HepG2 (cell line): ENCODE measurements at regions not wholly inside any gene's neighbourhood (a gene's known extent, or its start where the extent isn't known, plus 50 kb on each side); places are given as distances from the start of the nearest gene placed in this dataset.

ENCODE experiments used
- ATAC-seq: fragments of 200-7000 bp; cut with Tn5 transposase; 3 replicates; pipeline ENCODE4 v1.9.1; 2020; ENCODE audit warnings: mild to moderate bottlenecking, moderate library complexity
- BruUV-seq: library from RNA; stranded (reverse); fragments of 400-500 nt; replicated peaks from 2 replicates; lab custom pipeline; 2021; lab: Mats Ljungman, UMichigan
- CTCF ChIA-PET: fragments of 300-600 bp; formaldehyde crosslinking; extraction: SDS; loops from one replicate; lab custom pipeline; 2021; ENCODE audit warnings: low total read pairs, inconsistent platforms, low intra/inter-chr PET ratio; lab: Yijun Ruan, JAX
- POLR2A ChIA-PET: fragments of 350-600 bp; sonication (Branson Sonifier 250); formaldehyde crosslinking; loops from one replicate; lab custom pipeline; 2020; ENCODE audit warnings: antibody characterized with exemption, inconsistent platforms; lab: Yijun Ruan, JAX
- DNase-seq: peaks from one replicate; pipeline ENCODE4 v3.0.0-alpha.2; 2015; ENCODE audit warnings: low spot score
- FAIRE-seq: peaks from 3 replicates; lab custom pipeline; 2011; peaks lifted over from hg19 to GRCh38; lab: Jason Lieb, UNC
- H2AFZ ChIP-seq: one replicate; pipeline ENCODE4 v1.6.1; 2011; ENCODE audit warnings: low read length, inconsistent platforms
- H3K27ac ChIP-seq: fragments of 300-600 bp; 3 replicates; pipeline ENCODE4 v1.8.0; 2011; ENCODE audit warnings: mixed run types, mild to moderate bottlenecking, mixed read lengths, low read length, inconsistent platforms; ENCODE audit not compliant: insufficient read depth; ENCODE audit errors: extremely low read length
- H3K27me3 ChIP-seq, 2 experiments: fragments of 200-600 bp in 1 of 2; 2 replicates in 1 of 2; 3 replicates in 1 of 2; pipeline versions ENCODE4 v1.6.0 to v1.8.0; 2011; ENCODE audit warnings: low read length in 2 of 2, mild to moderate bottlenecking in 2 of 2, moderate library complexity in 2 of 2, inconsistent platforms in 1 of 2; ENCODE audit not compliant: insufficient read depth in 2 of 2, control insufficient read depth in 1 of 2
- H3K36me3 ChIP-seq, 2 experiments: fragments of 200-600 bp in 1 of 2; replicated peaks in 1 of 2; 2 replicates in 1 of 2; 3 replicates in 1 of 2; pipeline versions ENCODE4 v1.5.1 to v1.8.0; 2011; ENCODE audit warnings: low read length in 2 of 2, inconsistent platforms in 1 of 2; ENCODE audit not compliant: insufficient read depth in 2 of 2, control insufficient read depth in 1 of 2
- H3K4me1 ChIP-seq: 2 replicates; pipeline ENCODE4 v1.5.1; 2012; ENCODE audit warnings: low read length, inconsistent platforms; ENCODE audit not compliant: insufficient read depth
- H3K4me2 ChIP-seq: 2 replicates; pipeline ENCODE4 v1.6.0; 2011; ENCODE audit warnings: low read depth, low read length, inconsistent platforms
- H3K4me3 ChIP-seq, 3 experiments: fragments of 200-600 bp in 1 of 3; sonication (generic), shearing (Covaris generic) in 1 of 3; replicated peaks in 1 of 3; 2 replicates each; pipeline ENCODE4 v1.5.1; 2011 to 2016; ENCODE audit warnings: low read length in 3 of 3, inconsistent platforms in 2 of 3, low read depth in 2 of 3, mild to moderate bottlenecking in 2 of 3, control low read depth in 1 of 3, mixed read lengths in 1 of 3; ENCODE audit not compliant: insufficient read depth in 1 of 3
- H3K79me2 ChIP-seq: one replicate; pipeline ENCODE4 v1.6.1; 2011; ENCODE audit warnings: low read length, inconsistent platforms; ENCODE audit not compliant: insufficient read depth
- H3K9ac ChIP-seq: 2 replicates; pipeline ENCODE4 v1.6.0; 2011; ENCODE audit warnings: mild to moderate bottlenecking, low read depth, low read length, inconsistent platforms; ENCODE audit not compliant: insufficient read depth
- H3K9me3 ChIP-seq: 2 replicates; pipeline ENCODE4 v1.5.1; 2012; ENCODE audit warnings: mild to moderate bottlenecking, low read length
- H4K20me1 ChIP-seq: 2 replicates; pipeline ENCODE4 v1.6.0; 2011; ENCODE audit warnings: inconsistent platforms, mild to moderate bottlenecking, low read length, moderate library complexity; ENCODE audit not compliant: insufficient read depth
- ATRX ChIP-seq: sonication (generic); formaldehyde crosslinking; IDR thresholded peaks from 2 replicates; pipeline ENCODE4 v1.4.0; 2020; ENCODE audit warnings: missing genetic modification reagents, borderline replicate concordance
- FOXJ3 ChIP-seq: sonication (generic); formaldehyde crosslinking; IDR thresholded peaks from 2 replicates; pipeline ENCODE4 v1.4.0; 2020; ENCODE audit warnings: missing genetic modification reagents, mild to moderate bottlenecking, borderline replicate concordance
- SMAD9 ChIP-seq: sonication (generic); formaldehyde crosslinking; IDR thresholded peaks from 2 replicates; pipeline ENCODE4 v1.5.1; 2020; ENCODE audit warnings: mild to moderate bottlenecking, missing genetic modification reagents
- ZNF773 ChIP-seq: sonication (generic); formaldehyde crosslinking; IDR thresholded peaks from 2 replicates; pipeline ENCODE4 v1.4.0; 2020; ENCODE audit warnings: missing genetic modification reagents, borderline replicate concordance
- ZNF878 ChIP-seq: sonication (generic); formaldehyde crosslinking; IDR thresholded peaks from 2 replicates; pipeline ENCODE4 v1.8.1; 2023; ENCODE audit warnings: mild to moderate bottlenecking, missing genetic modification reagents, moderate library complexity
- WGBS: methylation state at CpG from one replicate; pipeline ENCODE4 v1.1.6; 2017; ENCODE audit warnings: low lambda C conversion rate; 5-methylcytosine and 5-hydroxymethylcytosine counted together
- in situ Hi-C: cut with HindIII; loops from 2 replicates; pipeline ENCODE4 v1.10.0; 2017; ENCODE audit warnings: low pct_unique_long_range_greater_than_20kb; ENCODE audit not compliant: extremely low pct_ligation_motif_present
- intact Hi-C: fragments of 100-400 bp; cut with micrococcal nuclease; formaldehyde crosslinking; loops from one replicate; pipeline ENCODE4 v1.10.0; 2022; ENCODE audit not compliant: unreplicated experiment
- TF ChIP-seq, protein P1 (sequence below): sonication (generic); formaldehyde crosslinking; IDR thresholded peaks from 2 replicates; pipeline ENCODE4 v1.4.0; 2020; ENCODE audit warnings: missing genetic modification reagents
- TF ChIP-seq, protein P2 (sequence below): sonication (generic); formaldehyde crosslinking; IDR thresholded peaks from 2 replicates; pipeline ENCODE4 v1.4.0; 2020; ENCODE audit warnings: missing genetic modification reagents
- TF ChIP-seq, protein P3 (sequence below): sonication (generic); formaldehyde crosslinking; IDR thresholded peaks from 2 replicates; pipeline ENCODE4 v1.8.0; 2022; ENCODE audit warnings: mild to moderate bottlenecking, missing genetic modification reagents, moderate library complexity
- TF ChIP-seq, protein P4 (sequence below), 2 experiments: sonication (generic) in 1 of 2; formaldehyde crosslinking in 1 of 2; IDR thresholded peaks; 2 replicates each; pipeline versions ENCODE4 v1.4.0 to v1.6.1; 2016 to 2020; ENCODE audit warnings: borderline replicate concordance in 1 of 2, low read depth in 1 of 2, mild to moderate bottlenecking in 1 of 2, missing genetic modification reagents in 1 of 2

DNA sequence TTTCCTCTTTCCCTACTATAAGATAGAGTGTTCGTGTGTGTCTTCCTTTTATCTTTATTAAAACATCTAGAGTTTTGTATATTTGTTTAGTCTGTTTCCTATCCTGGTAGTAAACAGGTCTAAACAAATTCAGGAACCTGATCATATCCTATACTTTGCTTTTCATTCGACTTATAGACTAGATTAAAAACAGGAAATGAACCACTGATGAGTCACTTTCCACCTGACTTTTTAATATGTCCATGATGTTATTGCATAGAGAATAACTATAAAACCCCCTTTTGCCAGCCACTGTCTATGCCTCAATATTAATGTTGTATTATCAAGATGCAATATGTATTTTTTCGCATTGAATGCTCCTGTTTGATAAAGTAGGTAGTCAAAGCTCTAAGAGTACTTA, 1794.0 kb downstream of the STIM2 start:
- H2AFZ ChIP-seq, result no peak overlapping the region
- H3K9ac ChIP-seq, result no peak overlapping the region
- H3K4me2 ChIP-seq, result no peak overlapping the region
- H3K36me3 ChIP-seq, result no peaks in the 10 kb centered on the region
- ChIA-PET CTCF (no interaction called here), POLR2A (no interaction called here)
- DNase-seq, result no peak
- intact Hi-C loops (no loop called here), in situ Hi-C loops (no loop called here)
- H3K4me1 ChIP-seq, result no peaks in the 10 kb centered on the region
- no peak overlapping the region for H3K27ac ChIP-seq
- H3K79me2 ChIP-seq, result no peaks in the 10 kb centered on the region
- no peak for FAIRE-seq
- no peak overlapping the region for H3K4me3 ChIP-seq
- H3K9me3 ChIP-seq, result peaks cover 77% of the 10 kb centered on the region
- BruUV-seq, result no TSS peak
- no peaks in the 10 kb centered on the region for H4K20me1 ChIP-seq
- no peak for ATAC-seq
- no peaks in the 10 kb centered on the region for H3K27me3 ChIP-seq
- under 1% methylated on average over 3 of the region's 3 CpGs for WGBS
- TF ChIP-seq, protein P1, sequence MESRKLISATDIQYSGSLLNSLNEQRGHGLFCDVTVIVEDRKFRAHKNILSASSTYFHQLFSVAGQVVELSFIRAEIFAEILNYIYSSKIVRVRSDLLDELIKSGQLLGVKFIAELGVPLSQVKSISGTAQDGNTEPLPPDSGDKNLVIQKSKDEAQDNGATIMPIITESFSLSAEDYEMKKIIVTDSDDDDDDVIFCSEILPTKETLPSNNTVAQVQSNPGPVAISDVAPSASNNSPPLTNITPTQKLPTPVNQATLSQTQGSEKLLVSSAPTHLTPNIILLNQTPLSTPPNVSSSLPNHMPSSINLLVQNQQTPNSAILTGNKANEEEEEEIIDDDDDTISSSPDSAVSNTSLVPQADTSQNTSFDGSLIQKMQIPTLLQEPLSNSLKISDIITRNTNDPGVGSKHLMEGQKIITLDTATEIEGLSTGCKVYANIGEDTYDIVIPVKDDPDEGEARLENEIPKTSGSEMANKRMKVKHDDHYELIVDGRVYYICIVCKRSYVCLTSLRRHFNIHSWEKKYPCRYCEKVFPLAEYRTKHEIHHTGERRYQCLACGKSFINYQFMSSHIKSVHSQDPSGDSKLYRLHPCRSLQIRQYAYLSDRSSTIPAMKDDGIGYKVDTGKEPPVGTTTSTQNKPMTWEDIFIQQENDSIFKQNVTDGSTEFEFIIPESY (CRISPR knock-in tag), result no peak
- no peak for TF ChIP-seq ATRX
- TF ChIP-seq, protein P2, sequence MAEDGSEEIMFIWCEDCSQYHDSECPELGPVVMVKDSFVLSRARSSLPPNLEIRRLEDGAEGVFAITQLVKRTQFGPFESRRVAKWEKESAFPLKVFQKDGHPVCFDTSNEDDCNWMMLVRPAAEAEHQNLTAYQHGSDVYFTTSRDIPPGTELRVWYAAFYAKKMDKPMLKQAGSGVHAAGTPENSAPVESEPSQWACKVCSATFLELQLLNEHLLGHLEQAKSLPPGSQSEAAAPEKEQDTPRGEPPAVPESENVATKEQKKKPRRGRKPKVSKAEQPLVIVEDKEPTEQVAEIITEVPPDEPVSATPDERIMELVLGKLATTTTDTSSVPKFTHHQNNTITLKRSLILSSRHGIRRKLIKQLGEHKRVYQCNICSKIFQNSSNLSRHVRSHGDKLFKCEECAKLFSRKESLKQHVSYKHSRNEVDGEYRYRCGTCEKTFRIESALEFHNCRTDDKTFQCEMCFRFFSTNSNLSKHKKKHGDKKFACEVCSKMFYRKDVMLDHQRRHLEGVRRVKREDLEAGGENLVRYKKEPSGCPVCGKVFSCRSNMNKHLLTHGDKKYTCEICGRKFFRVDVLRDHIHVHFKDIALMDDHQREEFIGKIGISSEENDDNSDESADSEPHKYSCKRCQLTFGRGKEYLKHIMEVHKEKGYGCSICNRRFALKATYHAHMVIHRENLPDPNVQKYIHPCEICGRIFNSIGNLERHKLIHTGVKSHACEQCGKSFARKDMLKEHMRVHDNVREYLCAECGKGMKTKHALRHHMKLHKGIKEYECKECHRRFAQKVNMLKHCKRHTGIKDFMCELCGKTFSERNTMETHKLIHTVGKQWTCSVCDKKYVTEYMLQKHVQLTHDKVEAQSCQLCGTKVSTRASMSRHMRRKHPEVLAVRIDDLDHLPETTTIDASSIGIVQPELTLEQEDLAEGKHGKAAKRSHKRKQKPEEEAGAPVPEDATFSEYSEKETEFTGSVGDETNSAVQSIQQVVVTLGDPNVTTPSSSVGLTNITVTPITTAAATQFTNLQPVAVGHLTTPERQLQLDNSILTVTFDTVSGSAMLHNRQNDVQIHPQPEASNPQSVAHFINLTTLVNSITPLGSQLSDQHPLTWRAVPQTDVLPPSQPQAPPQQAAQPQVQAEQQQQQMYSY, result no peak
- TF ChIP-seq FOXJ3, result no peak
- TF ChIP-seq ZNF878, result no peak
- no peak for TF ChIP-seq ZNF773
- TF ChIP-seq, protein P3, sequence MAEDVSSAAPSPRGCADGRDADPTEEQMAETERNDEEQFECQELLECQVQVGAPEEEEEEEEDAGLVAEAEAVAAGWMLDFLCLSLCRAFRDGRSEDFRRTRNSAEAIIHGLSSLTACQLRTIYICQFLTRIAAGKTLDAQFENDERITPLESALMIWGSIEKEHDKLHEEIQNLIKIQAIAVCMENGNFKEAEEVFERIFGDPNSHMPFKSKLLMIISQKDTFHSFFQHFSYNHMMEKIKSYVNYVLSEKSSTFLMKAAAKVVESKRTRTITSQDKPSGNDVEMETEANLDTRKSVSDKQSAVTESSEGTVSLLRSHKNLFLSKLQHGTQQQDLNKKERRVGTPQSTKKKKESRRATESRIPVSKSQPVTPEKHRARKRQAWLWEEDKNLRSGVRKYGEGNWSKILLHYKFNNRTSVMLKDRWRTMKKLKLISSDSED, result no peak
- TF ChIP-seq SMAD9 (CRISPR knock-in tag), result no peak
- TF ChIP-seq, protein P4, sequence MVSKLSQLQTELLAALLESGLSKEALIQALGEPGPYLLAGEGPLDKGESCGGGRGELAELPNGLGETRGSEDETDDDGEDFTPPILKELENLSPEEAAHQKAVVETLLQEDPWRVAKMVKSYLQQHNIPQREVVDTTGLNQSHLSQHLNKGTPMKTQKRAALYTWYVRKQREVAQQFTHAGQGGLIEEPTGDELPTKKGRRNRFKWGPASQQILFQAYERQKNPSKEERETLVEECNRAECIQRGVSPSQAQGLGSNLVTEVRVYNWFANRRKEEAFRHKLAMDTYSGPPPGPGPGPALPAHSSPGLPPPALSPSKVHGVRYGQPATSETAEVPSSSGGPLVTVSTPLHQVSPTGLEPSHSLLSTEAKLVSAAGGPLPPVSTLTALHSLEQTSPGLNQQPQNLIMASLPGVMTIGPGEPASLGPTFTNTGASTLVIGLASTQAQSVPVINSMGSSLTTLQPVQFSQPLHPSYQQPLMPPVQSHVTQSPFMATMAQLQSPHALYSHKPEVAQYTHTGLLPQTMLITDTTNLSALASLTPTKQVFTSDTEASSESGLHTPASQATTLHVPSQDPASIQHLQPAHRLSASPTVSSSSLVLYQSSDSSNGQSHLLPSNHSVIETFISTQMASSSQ (IDR thresholded peaks at IDR 0.05; ENCODE audit: low read depth), result no peak
- TF ChIP-seq, protein P4 (CRISPR knock-in tag; IDR thresholded peaks at IDR 0.05; ENCODE audit: borderline replicate concordance), result no peak
